K562 (cell line): ENCODE measurements at regions not wholly inside any gene's neighbourhood (a gene's known extent, or its start where the extent isn't known, plus 50 kb on each side); places are given as distances from the start of the nearest gene placed in this dataset.

ENCODE experiments used
- ZBTB17 ChIP-seq: fragments of 450-650 bp; formaldehyde crosslinking; IDR thresholded peaks from 2 replicates; pipeline ENCODE4 v1.4.0; 2020; ENCODE audit warnings: mild to moderate bottlenecking
- TF ChIP-seq, protein P1 (sequence below): fragments of 250-450 bp; sonication (Bioruptor Pico); IDR thresholded peaks from 2 replicates; pipeline ENCODE4 v1.5.0; 2020; ENCODE audit warnings: mild to moderate bottlenecking, borderline replicate concordance

GRCh38 chr5:84885485-84886258, 501.0 kb upstream of the EDIL3 start:
- no peak for TF ChIP-seq ZBTB17 (CRISPR knock-in tag)
- TF ChIP-seq, protein P1, sequence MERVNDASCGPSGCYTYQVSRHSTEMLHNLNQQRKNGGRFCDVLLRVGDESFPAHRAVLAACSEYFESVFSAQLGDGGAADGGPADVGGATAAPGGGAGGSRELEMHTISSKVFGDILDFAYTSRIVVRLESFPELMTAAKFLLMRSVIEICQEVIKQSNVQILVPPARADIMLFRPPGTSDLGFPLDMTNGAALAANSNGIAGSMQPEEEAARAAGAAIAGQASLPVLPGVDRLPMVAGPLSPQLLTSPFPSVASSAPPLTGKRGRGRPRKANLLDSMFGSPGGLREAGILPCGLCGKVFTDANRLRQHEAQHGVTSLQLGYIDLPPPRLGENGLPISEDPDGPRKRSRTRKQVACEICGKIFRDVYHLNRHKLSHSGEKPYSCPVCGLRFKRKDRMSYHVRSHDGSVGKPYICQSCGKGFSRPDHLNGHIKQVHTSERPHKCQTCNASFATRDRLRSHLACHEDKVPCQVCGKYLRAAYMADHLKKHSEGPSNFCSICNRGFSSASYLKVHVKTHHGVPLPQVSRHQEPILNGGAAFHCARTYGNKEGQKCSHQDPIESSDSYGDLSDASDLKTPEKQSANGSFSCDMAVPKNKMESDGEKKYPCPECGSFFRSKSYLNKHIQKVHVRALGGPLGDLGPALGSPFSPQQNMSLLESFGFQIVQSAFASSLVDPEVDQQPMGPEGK (CRISPR knock-in tag) = no peak
